SK-N-MC (cell line): ENCODE measurements at regions not wholly inside any gene's neighbourhood (a gene's known extent, or its start where the extent isn't known, plus 50 kb on each side); places are given as distances from the start of the nearest gene placed in this dataset.

Experiments used
- EZH2 ChIP-seq: fragments of 200-600 bp; sonication (generic); IDR thresholded peaks from one replicate; pipeline ENCODE4 v1.6.1; 2017; ENCODE audit warnings: antibody characterized with exemption
- POLR2AphosphoS5 ChIP-seq: IDR thresholded peaks from 2 replicates; pipeline ENCODE4 v1.6.1; 2012; ENCODE audit warnings: mild to moderate bottlenecking, low read depth, low read length, borderline replicate concordance

GRCh38 chr5:40074826-40075225, 604.9 kb upstream of the PTGER4 start:
- TF ChIP-seq POLR2AphosphoS5 = no peak
- TF ChIP-seq EZH2 = no peak
